ENCODE measurements at regions not wholly inside any gene's neighbourhood (a gene's known extent, or its start where the extent isn't known, plus 50 kb on each side); places are given as distances from the start of the nearest gene placed in this dataset.
A peak's percentile ranks its signal among the peaks of the same experiment; 100 is the strongest.

DNA sequence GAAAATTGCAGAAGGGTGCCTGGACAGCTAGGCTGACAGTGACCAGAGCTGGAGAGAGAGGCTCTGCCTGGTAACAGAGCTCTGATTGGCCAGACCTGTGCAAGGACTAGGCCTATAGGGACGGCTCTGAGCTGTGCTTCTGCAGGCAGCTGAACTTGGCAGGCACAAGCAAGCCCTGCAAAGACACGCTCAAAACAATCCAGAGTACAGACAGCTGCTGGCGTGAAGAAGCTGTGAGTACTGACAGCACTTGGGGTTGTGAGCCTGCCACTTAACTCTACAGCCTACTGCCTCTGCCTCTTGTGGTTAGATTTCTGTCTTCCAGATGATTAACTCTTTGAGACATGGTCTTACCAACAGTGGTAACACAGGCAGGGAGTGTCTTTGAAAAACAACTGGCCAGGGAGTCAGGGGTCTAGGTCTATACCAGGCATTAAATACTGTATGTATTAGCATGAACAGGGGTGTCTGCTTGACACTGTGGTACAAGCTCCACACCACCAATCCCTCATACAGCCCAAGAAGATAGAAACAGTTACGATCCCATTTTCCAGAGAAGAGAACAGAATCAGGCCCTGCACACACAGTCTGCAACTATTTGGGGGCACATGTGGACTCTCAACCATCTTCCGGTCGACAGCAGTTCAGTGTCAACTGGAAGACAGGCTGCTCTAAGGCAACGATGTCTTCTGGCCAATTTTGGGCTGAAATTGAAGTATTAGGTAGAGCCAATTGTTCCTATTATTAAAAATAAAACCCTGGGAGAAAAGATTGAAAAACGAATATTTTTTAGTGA lies 568.4 kb downstream of the TNS1 start:
- Histone ChIP-seq H3K9me3 (replicated peaks in 1 of 2; ENCODE audit: control insufficient read depth in 1 of 2, insufficient read depth in 1 of 2, low read length in 2 of 2) (no peaks in the 10 kb centered on the region), H3K4me2 (replicated peaks; ENCODE audit: extremely low read depth, low read length, poor library complexity, severe bottlenecking) (no peak overlapping the region), H3K4me3 (replicated peaks in 1 of 3; ENCODE audit: low read depth in 2 of 3, low read length in 3 of 3) (no peak overlapping the region), H4K20me1 (ENCODE audit: insufficient read depth, low read length) (no peaks in the 10 kb centered on the region), H2AFZ (ENCODE audit: insufficient read depth, low read depth, low read length, poor library complexity, severe bottlenecking) (peak overlapping the region; percentile 48), H3K36me3 (replicated peaks in 1 of 2; ENCODE audit: control insufficient read depth in 1 of 2, insufficient read depth in 2 of 2, low read length in 2 of 2) (no peaks in the 10 kb centered on the region), H3K27ac (ENCODE audit: low read depth in 1 of 2, low read length in 2 of 2) (no peak overlapping the region), H3K9ac (ENCODE audit: insufficient read depth, low read length, poor library complexity, severe bottlenecking) (no peak overlapping the region), H3K27me3 (ENCODE audit: control insufficient read depth in 2 of 2, insufficient read depth in 2 of 2, low read length in 2 of 2) (peaks cover 0 to 5% of the 10 kb centered on the region in 2 donors), H3K79me2 (ENCODE audit: insufficient read depth, low read length) (no peaks in the 10 kb centered on the region), H3K4me1 (ENCODE audit: control insufficient read depth in 1 of 2, insufficient read depth in 2 of 2, low read length in 2 of 2) (peaks cover 24 to 42% of the 10 kb centered on the region in 2 donors)
- Mint-ChIP-seq H3K4me3 (peak overlapping the region in 1 of 2 donors; percentile 23), H3K36me3 (no peaks in the 10 kb centered on the region), H3K4me1 (peaks cover 40% of the 10 kb centered on the region), H3K27me3 (ENCODE audit: low read depth in 3 of 3) (peaks cover 3 to 14% (median 8%) of the 10 kb centered on the region in 3 donors), H3K9me3 (peaks cover 0 to 1% (median 0%) of the 10 kb centered on the region in 7 donors), H3K27ac (no peak overlapping the region)
- no peak for TF ChIP-seq CTCF (IDR thresholded peaks at IDR 0.05)
- intact Hi-C loops (cut with micrococcal nuclease): no loop called here
- WGBS (ENCODE audit: insufficient coverage): 33% methylated on average over 3 of the region's 8 CpGs
- DNase-seq: peak; percentile 54 to 68 (median 67)

DNA sequence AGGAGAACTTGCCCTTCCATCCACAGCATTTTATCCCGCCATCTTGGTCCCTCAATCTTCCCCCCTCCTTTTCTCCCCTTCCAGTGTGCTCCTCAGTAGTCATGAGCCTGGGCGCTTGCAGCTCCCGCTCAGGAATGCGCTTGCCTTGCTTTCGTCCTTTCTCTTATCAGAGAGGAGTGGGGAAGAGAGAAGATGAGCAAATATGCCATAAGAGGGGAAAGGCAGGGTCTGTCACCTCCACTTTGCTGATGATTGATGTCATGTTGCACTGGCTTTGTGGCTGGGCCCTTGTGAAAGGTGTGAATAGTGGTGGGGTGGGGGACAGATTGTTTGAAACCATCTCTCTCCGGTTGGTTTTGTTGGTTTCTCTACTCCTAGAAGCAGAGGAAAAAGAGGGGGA lies 569.3 kb downstream of the TNS1 start:
- H2AFZ ChIP-seq (ENCODE audit: insufficient read depth, low read depth, low read length, poor library complexity, severe bottlenecking): no peak overlapping the region
- no peak overlapping the region for H3K4me2 ChIP-seq (replicated peaks; ENCODE audit: extremely low read depth, low read length, poor library complexity, severe bottlenecking)
- H3K4me3 Mint-ChIP-seq: no peak overlapping the region
- no peaks in the 10 kb centered on the region for H3K36me3 ChIP-seq (replicated peaks in 1 of 2; ENCODE audit: control insufficient read depth in 1 of 2, insufficient read depth in 2 of 2, low read length in 2 of 2)
- no peaks in the 10 kb centered on the region for H3K36me3 Mint-ChIP-seq
- H3K9me3 ChIP-seq (replicated peaks in 1 of 2; ENCODE audit: control insufficient read depth in 1 of 2, insufficient read depth in 1 of 2, low read length in 2 of 2): no peaks in the 10 kb centered on the region
- H3K27ac ChIP-seq (ENCODE audit: low read depth in 1 of 2, low read length in 2 of 2): no peak overlapping the region
- no peaks in the 10 kb centered on the region for H3K79me2 ChIP-seq (ENCODE audit: insufficient read depth, low read length)
- peaks cover 34% of the 10 kb centered on the region for H3K4me1 Mint-ChIP-seq
- intact Hi-C loops (cut with micrococcal nuclease): no loop called here
- H4K20me1 ChIP-seq (ENCODE audit: insufficient read depth, low read length): no peaks in the 10 kb centered on the region
- peaks cover 22 to 37% of the 10 kb centered on the region in 2 donors for H3K4me1 ChIP-seq (ENCODE audit: control insufficient read depth in 1 of 2, insufficient read depth in 2 of 2, low read length in 2 of 2)
- H3K27me3 Mint-ChIP-seq (ENCODE audit: low read depth in 3 of 3): peaks cover 3 to 14% (median 8%) of the 10 kb centered on the region in 3 donors
- no peak for TF ChIP-seq CTCF (IDR thresholded peaks at IDR 0.05)
- peak overlapping the region in 1 of 7 donors; percentile 76 for H3K27ac Mint-ChIP-seq
- peaks cover 0 to 5% of the 10 kb centered on the region in 2 donors for H3K27me3 ChIP-seq (ENCODE audit: control insufficient read depth in 2 of 2, insufficient read depth in 2 of 2, low read length in 2 of 2)
- H3K9me3 Mint-ChIP-seq: peaks cover 0 to 1% (median 0%) of the 10 kb centered on the region in 7 donors
- DNase-seq: no peak
- 100% methylated on average over 4 of the region's 6 CpGs for WGBS (ENCODE audit: insufficient coverage)
- H3K4me3 ChIP-seq (replicated peaks in 1 of 3; ENCODE audit: low read depth in 2 of 3, low read length in 3 of 3): no peak overlapping the region
- H3K9ac ChIP-seq (ENCODE audit: insufficient read depth, low read length, poor library complexity, severe bottlenecking): no peak overlapping the region

Data from CD14-positive monocyte (primary cell).